ENCODE measurements at regions not wholly inside any gene's neighbourhood (a gene's known extent, or its start where the extent isn't known, plus 50 kb on each side); places are given as distances from the start of the nearest gene placed in this dataset.

GRCh38 chr1:29812408-29813135 is 576.2 kb downstream of the PTPRU start:
- no peak for TF ChIP-seq CTCF (IDR thresholded peaks at IDR 0.05 in 4 of 5, conservative IDR thresholded peaks at IDR 0.05 in 1 of 5)
- no peak for TF ChIP-seq POLR2A (IDR thresholded peaks at IDR 0.05)

Data from gastrocnemius medialis (tissue), 4 donors.